Keratinocyte (primary cell): ENCODE measurements at regions not wholly inside any gene's neighbourhood (a gene's known extent, or its start where the extent isn't known, plus 50 kb on each side); places are given as distances from the start of the nearest gene placed in this dataset.

Experiments
- DNase-seq: peaks from one replicate; pipeline ENCODE4 v3.0.0-alpha.2; 2011; ENCODE audit warnings: low read depth, missing footprints, low spot score
- FAIRE-seq: peaks from 2 replicates; lab custom pipeline; 2011; peaks lifted over from hg19 to GRCh38; lab: Jason Lieb, UNC
- H2AFZ ChIP-seq: 2 replicates; pipeline ENCODE4 v1.6.0; 2012; ENCODE audit warnings: low read length, control low read depth, inconsistent platforms; ENCODE audit not compliant: control insufficient read depth
- H3K27ac ChIP-seq: 2 replicates; pipeline ENCODE4 v1.5.1; 2011; ENCODE audit warnings: low read length; ENCODE audit not compliant: control insufficient read depth, insufficient read depth
- H3K27me3 ChIP-seq: 3 replicates; pipeline ENCODE4 v1.6.0; 2011; ENCODE audit warnings: low read length; ENCODE audit not compliant: control insufficient read depth, insufficient read depth; ENCODE audit errors: extremely low read depth
- H3K36me3 ChIP-seq, 2 experiments: 2 replicates in 1 of 2; 3 replicates in 1 of 2; pipeline ENCODE4 v1.5.1; 2011; ENCODE audit warnings: low read length in 2 of 2, mild to moderate bottlenecking in 1 of 2; ENCODE audit not compliant: control insufficient read depth in 2 of 2, insufficient read depth in 2 of 2; ENCODE audit errors: extremely low read depth in 1 of 2
- H3K4me1 ChIP-seq: 3 replicates; pipeline ENCODE4 v1.5.1; 2011; ENCODE audit warnings: low read length; ENCODE audit not compliant: control insufficient read depth, insufficient read depth; ENCODE audit errors: extremely low read depth
- H3K4me2 ChIP-seq: 3 replicates; pipeline ENCODE4 v1.6.0; 2011; ENCODE audit warnings: low read depth, low read length; ENCODE audit not compliant: control insufficient read depth, insufficient read depth; ENCODE audit errors: extremely low read depth
- H3K4me3 ChIP-seq, 3 experiments: fragments of 200-600 bp in 1 of 3; sonication (generic) in 1 of 3; 2 replicates in 2 of 3; 3 replicates in 1 of 3; pipeline ENCODE4 v1.5.1; 2011 to 2016; ENCODE audit warnings: low read length in 3 of 3, mild to moderate bottlenecking in 3 of 3, control low read depth in 2 of 3, inconsistent platforms in 1 of 3, low read depth in 1 of 3, mixed read lengths in 1 of 3, mixed run types in 1 of 3, moderate library complexity in 1 of 3; ENCODE audit not compliant: control insufficient read depth in 2 of 3, insufficient read depth in 2 of 3; ENCODE audit errors: extremely low read depth in 1 of 3
- H3K79me2 ChIP-seq: 2 replicates; pipeline ENCODE4 v1.6.0; 2012; ENCODE audit warnings: low read length; ENCODE audit not compliant: control insufficient read depth, insufficient read depth
- H3K9ac ChIP-seq: 3 replicates; pipeline ENCODE4 v1.6.0; 2011; ENCODE audit warnings: low read length; ENCODE audit not compliant: control insufficient read depth, insufficient read depth; ENCODE audit errors: extremely low read depth
- H3K9me1 ChIP-seq: 3 replicates; pipeline ENCODE4 v1.6.0; 2011; ENCODE audit warnings: low read length; ENCODE audit not compliant: control insufficient read depth, insufficient read depth; ENCODE audit errors: extremely low read depth
- H3K9me3 ChIP-seq: 2 replicates; pipeline ENCODE4 v1.5.1; 2012; ENCODE audit warnings: low read depth, low read length; ENCODE audit not compliant: control insufficient read depth
- H4K20me1 ChIP-seq: 3 replicates; pipeline ENCODE4 v1.6.0; 2011; ENCODE audit warnings: low read length; ENCODE audit not compliant: control insufficient read depth, insufficient read depth; ENCODE audit errors: extremely low read depth
- EZH2 ChIP-seq: IDR thresholded peaks from one replicate; pipeline ENCODE4 v1.6.1; 2012; ENCODE audit warnings: inconsistent platforms, mild to moderate bottlenecking, low read length, moderate library complexity
- dilution Hi-C: fragments of 300-500 bp; cut with MboI; formaldehyde crosslinking; loops from one replicate; pipeline ENCODE4 v1.7.0; 2020; ENCODE audit warnings: low sequenced_read_pairs; ENCODE audit not compliant: extremely low pct_ligation_motif_present
- TF ChIP-seq, protein P1 (sequence below), 3 experiments: IDR thresholded peaks in 1 of 3; conservative IDR thresholded peaks in 1 of 3; optimal IDR thresholded peaks in 1 of 3; 2 replicates in 2 of 3; 3 replicates in 1 of 3; pipeline versions ENCODE3 to v1.5.1; 2011; ENCODE audit warnings: low read length in 3 of 3, mild to moderate bottlenecking in 3 of 3, moderate library complexity in 2 of 3, control low read depth in 1 of 3, inconsistent platforms in 1 of 3; ENCODE audit not compliant: insufficient read depth in 2 of 3; ENCODE audit errors: extremely low read depth in 1 of 3

DNA sequence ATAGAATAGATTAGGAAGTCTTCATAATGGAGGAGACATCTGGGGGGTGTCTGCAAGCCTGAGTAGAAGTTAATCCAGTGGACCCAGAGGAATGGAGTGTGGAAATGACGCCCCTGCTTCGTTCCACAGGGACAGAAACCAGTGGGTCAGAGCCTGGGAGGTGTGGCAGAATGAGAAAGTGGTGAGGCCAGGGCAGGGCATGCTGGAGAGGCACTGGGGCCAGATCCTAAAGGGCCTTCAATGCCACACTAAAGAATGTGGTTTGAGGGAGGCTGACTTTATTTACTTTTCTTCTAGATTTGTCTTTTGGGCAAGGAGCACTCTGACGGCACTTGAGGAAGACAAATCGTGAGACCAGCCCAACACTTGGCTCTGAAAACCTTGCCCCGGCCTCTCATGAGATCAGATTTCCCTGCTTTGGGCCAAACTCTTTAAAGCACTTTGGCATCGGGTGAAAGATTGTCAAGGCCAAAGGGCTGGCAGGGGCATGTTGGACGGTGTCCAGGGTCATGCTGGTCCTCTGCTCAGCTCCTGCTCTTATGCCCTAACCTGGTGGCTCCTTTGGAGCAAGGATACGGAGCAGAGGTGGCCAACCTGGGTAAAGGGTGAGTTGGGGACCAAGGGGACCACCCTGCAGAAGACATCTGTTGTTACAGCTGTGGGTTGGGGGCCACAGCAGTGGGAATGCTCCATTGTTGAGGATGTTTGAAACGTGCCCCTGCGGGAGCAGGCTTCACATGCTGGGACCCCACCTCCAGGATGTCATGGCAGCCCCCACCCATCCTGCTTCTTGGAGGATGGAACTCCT, 157.0 kb upstream of the ZMIZ1 start:
- Histone ChIP-seq H3K79me2 (no peaks in the 10 kb centered on the region), H3K27me3 (peaks cover 29% of the 10 kb centered on the region), H3K4me2 (no peak overlapping the region), H3K9ac (no peak overlapping the region), H3K9me3 (no peaks in the 10 kb centered on the region), H2AFZ (no peak overlapping the region), H3K4me3 (no peak overlapping the region), H3K36me3 (no peaks in the 10 kb centered on the region), H3K9me1 (no peaks in the 10 kb centered on the region), H3K27ac (no peak overlapping the region), H4K20me1 (peaks cover 4% of the 10 kb centered on the region), H3K4me1 (no peaks in the 10 kb centered on the region)
- no peak for TF ChIP-seq EZH2
- TF ChIP-seq, protein P1, sequence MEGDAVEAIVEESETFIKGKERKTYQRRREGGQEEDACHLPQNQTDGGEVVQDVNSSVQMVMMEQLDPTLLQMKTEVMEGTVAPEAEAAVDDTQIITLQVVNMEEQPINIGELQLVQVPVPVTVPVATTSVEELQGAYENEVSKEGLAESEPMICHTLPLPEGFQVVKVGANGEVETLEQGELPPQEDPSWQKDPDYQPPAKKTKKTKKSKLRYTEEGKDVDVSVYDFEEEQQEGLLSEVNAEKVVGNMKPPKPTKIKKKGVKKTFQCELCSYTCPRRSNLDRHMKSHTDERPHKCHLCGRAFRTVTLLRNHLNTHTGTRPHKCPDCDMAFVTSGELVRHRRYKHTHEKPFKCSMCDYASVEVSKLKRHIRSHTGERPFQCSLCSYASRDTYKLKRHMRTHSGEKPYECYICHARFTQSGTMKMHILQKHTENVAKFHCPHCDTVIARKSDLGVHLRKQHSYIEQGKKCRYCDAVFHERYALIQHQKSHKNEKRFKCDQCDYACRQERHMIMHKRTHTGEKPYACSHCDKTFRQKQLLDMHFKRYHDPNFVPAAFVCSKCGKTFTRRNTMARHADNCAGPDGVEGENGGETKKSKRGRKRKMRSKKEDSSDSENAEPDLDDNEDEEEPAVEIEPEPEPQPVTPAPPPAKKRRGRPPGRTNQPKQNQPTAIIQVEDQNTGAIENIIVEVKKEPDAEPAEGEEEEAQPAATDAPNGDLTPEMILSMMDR (optimal IDR thresholded peaks at IDR 0.05 in 1 of 3, IDR thresholded peaks at IDR 0.05 in 1 of 3, conservative IDR thresholded peaks at IDR 0.05 in 1 of 3; ENCODE audit: extremely low read depth in 1 of 3, insufficient read depth in 2 of 3, low read length in 3 of 3), result no peak
- no peak for FAIRE-seq
- dilution Hi-C loops, result no loop called here
- DNase-seq, result no peak

DNA sequence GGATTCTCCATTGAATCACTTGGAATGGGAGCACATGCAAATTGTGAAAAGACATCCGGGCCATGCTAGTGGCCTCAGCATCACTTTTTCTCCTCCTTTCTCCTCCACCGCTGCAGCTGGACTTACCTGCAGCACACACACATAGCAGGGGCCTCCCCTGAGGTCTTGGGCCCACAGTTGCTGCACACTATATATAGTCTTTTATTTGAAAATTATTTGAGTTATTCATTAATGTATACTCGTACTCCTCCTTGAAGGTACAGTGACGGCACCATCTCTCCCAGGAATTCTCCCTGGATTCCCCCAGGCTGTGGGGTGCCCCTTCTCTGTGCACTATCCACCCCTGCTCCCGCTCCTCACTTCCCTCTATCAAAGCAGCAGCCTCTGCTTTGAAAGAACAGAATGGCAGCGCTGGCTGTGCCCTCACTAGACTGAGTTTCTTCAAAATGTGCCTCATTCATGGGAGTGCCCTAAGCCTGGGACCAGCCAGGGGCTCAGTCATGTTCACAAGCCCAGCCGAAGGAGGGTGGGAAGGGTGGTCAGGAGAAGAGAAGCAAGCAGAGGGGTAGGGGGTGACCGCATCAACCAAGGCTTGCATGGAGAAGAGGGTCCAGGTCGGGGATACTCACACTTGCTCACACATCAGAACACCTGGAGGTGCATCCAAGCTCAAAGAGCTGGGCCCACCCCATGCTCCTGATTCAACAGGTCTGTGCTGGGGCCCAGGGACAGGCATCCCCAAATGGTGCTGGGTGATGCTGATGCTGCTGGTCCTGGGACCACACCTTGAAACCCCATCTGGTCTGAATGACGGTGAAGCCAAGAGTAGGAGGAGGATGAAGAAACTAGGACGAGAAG, 156.2 kb upstream of the ZMIZ1 start:
- dilution Hi-C loops, result no loop called here
- Histone ChIP-seq H3K36me3 (no peaks in the 10 kb centered on the region), H3K9me3 (no peaks in the 10 kb centered on the region), H3K27ac (no peak overlapping the region), H3K9me1 (no peaks in the 10 kb centered on the region), H3K4me3 (no peak overlapping the region), H3K4me2 (no peak overlapping the region), H4K20me1 (peaks cover 4% of the 10 kb centered on the region), H3K9ac (no peak overlapping the region), H3K79me2 (no peaks in the 10 kb centered on the region), H3K27me3 (peaks cover 26% of the 10 kb centered on the region), H3K4me1 (no peaks in the 10 kb centered on the region), H2AFZ (no peak overlapping the region)
- no peak for TF ChIP-seq EZH2
- TF ChIP-seq, protein P1 (optimal IDR thresholded peaks at IDR 0.05 in 1 of 3, IDR thresholded peaks at IDR 0.05 in 1 of 3, conservative IDR thresholded peaks at IDR 0.05 in 1 of 3; ENCODE audit: extremely low read depth in 1 of 3, insufficient read depth in 2 of 3, low read length in 3 of 3), result no peak
- DNase-seq, result no peak
- no peak for FAIRE-seq
